NCI-H1105 treated with DMSO at 0.1 percent for 48 hours (cell line): ENCODE measurements at regions not wholly inside any gene's neighbourhood (a gene's known extent, or its start where the extent isn't known, plus 50 kb on each side); places are given as distances from the start of the nearest gene placed in this dataset.

Experiments
- DNase-seq: peaks from one replicate; lab custom pipeline; 2025; lab: John Stamatoyannopoulos, UW

DNA sequence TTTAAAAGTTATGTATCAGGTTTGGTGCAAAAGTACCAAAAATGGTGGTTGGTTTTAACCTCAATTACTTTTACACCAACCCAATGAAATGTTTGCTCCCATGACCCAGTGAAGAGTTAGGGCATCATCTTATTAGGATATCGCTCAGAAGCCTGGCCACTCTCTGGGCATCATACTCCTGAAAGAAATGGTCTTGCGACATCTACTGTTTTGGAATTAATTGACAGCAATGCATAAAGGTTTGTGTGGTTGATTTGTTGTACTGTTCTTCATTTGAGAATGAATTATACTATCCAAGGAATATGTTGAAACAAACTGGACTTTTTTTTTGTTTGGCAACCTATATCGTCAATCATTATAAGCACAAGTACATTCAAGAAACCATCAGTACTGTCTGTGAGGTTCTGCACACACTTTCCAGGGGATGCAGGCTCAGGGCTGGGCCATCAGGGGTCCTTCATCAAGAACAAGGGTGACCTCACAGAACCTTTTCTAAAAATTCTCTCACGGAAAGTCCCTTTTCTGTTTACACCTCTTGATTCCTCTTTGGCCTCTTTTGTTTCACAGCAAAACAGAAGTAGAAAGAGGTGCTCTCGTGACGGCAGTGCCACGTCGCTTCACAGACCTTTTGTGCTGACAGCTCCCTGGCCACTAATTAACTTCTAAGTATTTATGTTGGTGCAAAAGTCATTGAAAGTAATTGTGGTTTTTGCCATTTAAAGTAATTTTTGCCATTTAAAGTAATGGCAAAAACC lies 117.2 kb upstream of the KLF6 start:
- no peak for DNase-seq

DNA sequence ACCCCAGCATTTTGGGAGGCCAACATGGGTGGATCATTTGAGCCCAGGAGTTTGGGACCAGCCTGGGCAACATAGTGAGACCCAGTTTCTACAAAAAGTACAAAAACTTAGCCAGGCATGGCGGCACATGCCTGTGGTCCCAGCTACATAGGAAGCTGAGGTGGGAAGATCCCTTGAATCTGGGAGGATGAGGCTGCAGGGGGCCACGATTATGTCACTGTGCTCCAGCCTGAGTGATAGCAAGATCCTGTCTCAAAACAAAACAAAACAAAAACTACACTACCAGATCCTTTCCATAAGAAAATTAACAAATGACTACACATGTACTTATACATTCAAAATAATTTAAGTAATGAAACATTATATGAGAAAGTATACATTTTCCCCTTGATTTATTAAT lies 116.4 kb upstream of the KLF6 start:
- no peak for DNase-seq

DNA sequence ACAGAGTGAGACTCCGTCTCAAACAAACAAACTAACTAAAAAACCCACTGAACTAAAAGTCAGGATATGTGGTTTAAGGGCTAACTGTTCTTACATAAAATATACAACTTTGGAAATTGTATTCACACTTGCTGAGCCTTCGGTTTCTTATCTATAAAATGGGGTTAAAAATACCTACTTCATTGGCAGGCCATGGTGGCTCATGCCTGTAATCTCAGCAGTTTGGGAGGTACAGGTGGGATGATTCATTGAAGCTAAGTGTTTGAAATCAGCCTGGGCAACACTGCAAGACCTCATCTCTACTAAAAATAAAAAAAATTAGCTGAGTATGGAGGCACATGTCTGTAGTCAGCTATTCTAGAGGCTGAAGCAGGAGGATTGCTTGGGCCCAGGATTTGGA lies 115.4 kb upstream of the KLF6 start:
- DNase-seq = no peak

DNA sequence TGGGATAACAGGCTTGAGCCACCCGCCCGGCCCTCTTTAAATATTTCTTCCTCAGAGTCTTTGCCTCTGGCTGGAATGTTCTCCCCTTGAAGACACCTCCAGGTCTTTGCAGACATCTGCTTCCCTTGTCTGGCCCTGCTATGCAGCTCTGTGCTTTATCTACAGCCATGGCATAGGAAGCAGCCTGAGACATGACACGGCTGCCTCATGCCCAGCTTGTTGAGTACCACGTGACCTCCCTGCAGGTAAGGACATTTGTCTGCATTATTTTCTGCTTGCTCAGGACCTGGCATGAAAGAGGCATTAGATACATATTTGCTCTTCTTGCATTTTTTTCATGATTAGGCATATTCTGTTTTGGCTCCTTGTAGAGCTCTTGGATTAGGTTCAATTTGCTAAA lies 113.8 kb upstream of the KLF6 start:
- peak; percentile 9 for DNase-seq

DNA sequence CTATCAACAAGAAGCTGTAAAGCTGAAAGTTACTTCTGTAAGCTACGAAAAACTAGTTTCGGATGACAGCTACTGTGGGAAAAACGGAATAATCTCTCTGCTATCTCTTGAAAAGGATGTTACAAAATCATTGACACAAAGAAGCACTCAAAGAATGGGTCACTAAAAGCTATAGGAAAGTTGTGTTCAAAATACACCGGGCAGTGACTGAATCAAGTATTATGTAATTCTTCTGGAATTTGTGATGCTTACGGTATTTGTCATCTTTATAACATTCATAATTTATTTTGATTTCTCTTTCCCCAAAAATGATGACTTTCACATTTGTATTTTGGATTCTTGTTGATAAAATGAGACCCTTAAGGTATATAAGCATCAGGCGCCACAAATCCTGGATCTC lies 112.1 kb upstream of the KLF6 start:
- DNase-seq = no peak

DNA sequence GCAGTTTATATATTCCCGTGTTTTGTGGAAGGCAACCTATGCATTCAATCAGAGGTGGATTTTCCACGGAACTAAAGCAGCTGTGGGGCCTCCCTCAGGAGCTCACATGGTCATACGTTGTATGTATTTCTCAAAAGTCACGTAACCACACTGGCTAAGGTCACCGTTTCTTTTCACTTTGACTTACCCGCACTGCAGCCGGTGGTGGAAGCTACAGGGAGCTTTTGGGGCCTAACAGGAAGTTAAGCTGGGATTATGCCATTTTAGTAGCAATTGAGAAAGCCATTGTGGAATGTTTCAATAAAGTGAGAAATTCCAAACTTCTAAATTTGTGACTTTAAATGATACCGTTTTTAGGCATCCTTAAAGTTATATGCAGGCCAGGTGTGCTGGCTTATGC lies 111.2 kb upstream of the KLF6 start:
- no peak for DNase-seq

DNA sequence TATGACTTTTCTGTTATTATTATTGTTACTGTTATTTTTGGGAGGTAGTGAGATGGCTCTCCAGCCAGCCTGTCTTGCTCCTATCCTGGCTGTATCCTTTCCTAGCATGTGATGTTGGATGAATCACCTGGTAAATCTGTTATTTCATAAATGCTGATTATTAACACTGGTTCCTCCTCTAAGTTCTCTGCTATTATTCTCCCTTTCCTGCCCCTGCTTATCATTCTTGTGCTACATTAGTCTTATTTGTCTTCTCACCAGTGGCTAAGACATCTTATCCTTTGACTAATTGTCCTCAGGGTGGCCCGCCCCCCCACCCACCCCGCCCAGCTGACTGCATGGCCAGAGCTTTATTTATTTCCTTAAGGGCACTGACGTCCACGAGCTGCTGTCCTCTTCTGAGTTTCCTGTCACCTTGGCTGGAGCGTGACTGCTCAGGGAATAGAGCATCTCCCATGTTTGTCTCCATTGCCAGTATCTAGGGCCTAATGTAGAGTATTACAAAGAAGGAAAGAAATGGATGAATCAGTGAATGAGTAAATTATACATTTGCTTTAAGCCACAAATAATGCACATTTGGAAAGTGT lies 110.1 kb upstream of the KLF6 start:
- DNase-seq = no peak

DNA sequence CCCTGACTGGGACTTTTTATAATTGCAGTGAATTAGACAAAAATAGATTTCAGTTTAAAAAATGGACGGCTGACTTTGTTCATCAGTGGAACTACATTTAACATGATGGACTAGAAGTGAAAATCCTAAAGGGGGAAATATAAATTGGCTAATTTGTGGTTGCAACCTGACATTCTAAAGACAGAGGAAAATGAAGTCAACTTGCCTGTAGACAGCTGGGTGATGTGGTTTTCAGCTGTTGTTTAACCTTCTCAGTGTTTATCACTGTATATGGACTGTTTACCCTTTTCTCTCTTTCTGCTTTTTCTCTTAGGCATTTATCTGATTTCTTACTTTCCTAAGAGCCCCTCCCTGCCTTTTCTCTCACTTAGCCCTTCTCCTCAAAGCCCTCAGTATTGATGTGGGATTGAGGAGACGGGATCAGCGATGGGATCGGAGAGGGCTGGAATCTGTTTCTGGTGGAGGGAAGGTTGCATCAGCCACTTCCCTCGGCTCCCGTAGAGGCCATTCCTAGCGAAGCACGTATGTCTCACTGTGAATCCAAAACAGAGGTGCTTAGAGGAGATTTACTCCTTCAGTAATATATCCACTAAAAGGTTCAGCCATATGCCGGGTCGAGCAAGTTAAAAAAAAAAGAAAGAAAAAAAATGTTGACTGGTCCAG lies 109.0 kb upstream of the KLF6 start:
- no peak for DNase-seq

DNA sequence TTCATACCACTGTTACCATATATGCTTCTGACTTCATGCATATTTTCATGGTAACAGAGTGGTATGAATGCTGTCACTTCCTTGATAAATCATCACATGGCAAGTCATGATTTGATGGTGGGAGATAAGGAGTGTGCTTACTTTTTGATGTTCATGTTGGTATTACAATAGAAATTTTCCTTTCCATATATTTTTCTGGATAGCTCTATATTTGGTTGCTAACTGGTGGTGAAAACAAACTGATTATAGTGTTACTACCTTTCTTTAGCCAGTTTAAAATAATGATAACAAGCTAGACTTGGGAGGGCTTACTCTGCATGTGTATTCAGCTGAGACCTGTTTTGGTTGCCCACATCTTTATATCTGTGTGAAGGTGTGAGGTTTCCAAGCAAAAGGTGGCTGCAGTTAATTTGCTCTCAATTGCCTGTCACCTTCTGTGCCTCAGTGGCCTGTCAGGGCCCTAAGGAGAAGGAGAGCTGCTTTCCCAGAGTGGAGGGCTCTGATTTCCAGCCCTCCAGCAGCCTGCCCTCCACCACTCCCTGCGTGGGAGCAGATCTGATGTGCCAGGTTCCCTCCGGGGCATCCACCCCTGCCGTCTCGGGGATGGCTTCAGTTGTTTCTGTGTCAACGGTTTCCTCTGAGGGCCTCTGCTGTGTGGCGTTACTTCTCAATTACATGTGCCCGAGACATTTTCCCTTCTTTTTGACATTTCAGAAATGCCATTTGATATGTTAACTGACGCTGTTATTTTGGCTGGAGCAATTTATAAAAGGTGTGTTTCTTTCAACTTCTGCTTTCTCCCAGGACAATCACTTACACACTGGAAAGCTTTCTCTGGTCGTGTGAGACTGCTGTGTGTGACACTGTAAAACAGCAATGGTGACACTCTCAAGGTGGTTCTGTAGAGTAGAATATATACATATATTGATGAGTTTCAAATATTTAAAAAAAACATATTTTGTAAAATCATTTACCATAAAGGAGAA lies 107.7 kb upstream of the KLF6 start:
- DNase-seq = no peak

DNA sequence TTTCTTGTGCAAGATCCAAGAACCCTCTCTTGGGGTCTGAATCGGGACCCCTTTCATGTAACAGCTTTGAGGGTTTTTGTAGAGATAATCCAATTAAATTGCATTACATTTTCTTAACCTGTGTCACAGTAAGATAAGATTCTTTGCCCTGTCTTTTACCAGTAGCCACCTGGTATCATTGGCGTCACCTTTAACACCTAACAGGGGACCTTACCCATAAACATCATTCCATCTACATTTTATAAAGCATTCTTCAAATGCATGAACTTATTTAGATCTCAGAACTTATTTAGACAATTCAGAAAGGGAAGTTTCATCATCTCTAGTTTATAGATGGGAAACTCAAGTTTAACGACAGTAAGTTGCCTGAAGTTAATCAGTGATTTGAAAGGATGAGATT lies 106.4 kb upstream of the KLF6 start:
- no peak for DNase-seq

DNA sequence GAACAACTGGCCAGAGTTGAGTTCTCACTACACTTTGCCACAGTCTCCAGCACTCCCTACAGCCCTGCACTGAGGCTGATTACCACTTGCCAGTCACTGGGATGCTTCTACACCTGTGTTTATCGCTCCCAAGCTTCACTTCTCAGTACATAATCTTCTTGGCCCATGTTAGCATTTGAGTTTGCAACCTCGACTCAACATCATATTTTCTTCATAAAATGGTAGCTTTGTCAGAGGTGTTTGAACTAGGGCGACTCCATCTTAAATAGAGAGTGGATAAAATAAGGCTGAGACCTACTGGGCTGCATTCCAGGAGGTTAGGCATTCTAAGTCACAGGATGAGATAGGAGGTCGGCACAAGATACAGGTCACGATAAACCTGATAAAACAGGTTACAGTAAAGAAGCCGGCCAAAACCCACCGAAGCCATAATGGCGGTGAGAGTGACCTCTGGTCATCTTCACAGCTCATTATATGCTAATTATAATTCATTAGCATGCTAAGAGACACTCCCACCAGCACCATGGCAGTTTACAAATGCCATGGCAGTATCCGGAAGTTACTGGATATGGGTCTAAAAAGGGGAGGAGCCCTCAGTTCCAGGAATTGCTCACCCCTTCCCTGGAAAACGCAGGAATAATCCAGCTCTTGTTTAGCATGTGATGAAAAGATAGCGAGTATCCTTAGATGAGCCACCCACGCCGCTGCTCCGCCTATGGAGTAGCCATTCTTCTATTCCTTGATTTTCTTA lies 105.8 kb upstream of the KLF6 start:
- DNase-seq = no peak

DNA sequence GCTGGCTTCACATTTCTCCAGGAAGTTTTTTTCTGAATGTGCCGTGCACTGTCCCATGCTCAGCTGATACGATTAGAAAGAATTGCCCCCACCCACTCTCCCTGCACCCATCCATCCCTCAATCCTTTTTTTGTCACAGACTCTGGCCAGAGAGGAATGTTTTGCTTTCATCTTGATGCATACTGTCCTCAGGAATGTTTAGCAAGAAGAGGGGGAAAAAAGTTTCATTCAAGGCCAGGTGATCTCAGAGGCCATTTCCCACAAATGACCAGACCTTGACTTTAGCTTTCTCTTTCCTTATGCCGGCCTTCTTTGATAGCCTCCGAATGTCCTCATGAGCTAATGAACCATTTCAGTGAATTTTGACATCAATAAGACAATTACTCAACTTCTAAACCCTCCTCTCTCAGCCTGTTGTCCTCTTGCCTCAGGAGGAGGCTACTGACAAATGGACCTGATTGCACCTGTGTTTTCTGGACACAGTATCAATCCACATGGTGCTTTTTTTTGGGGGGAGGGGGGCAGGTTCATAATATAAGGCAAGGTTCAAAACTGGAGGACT lies 105.0 kb upstream of the KLF6 start:
- no peak for DNase-seq

DNA sequence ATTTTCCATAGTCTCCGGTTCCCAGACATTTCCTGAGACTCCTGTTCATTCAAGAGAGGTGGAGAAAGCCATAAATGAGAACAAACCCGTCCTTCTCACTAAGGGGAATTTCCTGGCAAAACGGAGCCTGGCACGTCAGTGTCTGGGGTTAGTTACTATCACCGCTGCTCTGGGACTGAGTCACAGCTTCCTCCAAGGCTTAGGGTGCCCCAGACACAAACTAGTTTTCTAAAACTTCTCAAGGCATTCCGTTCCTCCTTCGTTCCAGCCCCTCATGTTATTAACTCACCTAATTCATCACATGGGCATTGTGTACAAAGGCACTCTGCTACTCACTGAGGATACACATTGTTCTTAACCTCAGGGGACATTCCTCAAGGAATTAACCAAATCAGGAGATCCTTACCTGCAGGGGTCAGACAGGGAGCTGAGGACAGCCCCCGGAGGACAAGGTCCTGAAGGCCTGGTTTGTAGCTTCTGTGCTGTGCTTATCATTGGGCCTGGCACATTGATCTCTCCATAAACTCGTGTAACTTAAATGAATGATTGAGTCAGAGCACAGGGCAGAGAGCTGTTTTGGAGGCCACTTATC lies 103.0 kb upstream of the KLF6 start:
- no peak for DNase-seq

DNA sequence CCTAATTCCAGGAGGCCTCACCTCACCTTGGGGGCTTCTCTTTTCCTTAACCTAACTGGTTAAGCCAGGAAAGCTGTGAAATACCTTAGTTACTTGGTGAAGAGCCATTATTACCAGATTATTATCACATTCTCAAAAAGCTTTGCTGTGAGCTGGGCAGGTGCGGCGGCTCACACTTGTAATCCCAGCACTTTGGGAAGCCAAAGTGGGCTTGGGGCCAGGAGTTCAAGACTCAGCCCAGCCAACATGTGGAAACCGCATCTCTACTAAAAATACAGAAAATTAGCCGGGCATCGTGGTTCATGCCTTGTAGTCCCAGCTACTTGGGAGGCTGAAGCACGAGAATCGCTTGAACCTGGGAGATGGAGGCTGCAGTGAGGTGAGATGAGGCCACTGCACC lies 102.4 kb upstream of the KLF6 start:
- no peak for DNase-seq

DNA sequence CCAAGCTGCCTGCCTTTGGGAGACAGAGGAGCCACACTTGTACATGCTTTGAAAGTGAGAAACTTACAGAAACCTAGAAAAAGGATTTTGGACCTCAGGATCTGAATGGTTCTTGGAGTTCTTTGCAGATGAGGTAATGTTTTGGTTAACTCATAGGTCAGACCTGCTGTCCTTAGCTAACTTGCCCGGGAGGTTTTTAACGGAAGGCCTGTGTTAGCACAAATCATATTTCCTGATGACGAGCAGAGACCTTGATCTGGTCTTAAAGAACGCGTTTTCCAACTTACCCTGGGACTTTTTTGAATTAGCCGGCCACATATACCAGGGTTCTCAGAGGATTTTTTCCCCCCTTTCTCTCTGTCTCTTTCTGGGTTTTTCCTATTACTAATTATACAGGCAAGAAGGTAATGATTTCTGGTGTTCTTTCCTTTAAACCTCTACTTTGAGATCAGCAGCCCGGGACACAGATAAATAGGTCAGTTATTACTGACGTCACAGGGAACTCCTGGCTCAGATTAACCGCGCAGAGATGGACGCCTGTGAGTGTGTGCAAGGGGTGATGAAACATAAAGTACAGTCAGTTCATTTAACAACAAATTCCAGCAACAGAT lies 101.7 kb upstream of the KLF6 start:
- no peak for DNase-seq

DNA sequence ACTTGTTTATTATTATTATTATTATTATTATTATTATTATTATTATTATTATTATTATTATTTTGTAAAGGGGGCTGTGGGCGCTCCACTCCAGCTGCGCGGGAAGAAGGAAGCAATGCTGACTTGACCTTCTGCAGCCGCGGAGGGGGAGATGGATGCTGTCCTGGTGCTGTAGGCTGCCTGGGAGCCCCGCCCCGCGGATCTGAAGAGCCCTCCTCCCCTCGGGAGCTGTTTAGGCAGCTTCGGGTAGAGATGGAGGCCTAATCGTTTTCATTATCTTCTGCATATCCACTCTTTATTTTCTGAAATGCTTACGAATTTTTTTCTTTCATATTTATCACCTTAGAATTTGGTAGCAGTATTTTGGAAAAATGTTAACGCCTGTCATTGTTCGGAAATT lies 101.2 kb upstream of the KLF6 start:
- DNase-seq = no peak

DNA sequence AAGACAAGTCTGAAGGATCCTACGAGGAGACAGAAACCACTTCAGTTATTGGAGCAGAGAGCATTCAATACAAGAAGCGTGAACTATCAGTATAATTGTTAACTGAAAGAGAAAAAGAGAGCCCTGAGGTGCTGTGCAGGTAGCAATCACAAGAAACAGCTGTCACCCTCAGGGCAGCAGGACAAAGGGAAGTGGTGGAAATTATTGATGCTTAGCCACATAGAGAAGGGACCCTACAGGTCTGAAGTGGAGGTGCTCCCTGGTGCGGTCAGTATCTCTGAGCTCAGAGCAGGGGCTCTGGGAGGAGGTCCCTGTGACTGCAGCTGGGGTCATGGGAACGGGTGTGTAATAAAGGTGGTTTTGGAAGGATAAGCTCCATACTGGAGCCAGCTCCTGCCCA lies 97.8 kb upstream of the KLF6 start:
- DNase-seq = no peak

DNA sequence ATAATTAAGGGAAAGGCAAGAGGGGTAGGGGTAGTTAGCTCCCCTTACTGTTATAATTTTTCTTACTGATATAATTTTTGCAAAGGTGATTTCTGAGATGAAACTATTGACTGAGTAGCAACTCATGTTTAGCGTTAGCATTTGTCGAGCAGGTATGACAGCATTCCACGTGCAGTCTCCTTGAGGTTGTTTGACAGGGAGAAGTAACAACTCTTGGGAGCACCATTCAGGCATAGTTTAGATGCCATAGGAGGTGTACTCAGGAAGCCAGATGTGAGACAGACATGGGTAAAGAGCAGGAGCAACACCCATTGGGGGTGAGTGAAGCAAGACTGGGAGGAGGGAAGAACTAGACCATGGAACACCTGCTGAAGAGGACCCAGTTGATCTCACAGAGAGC lies 96.6 kb upstream of the KLF6 start:
- no peak for DNase-seq

DNA sequence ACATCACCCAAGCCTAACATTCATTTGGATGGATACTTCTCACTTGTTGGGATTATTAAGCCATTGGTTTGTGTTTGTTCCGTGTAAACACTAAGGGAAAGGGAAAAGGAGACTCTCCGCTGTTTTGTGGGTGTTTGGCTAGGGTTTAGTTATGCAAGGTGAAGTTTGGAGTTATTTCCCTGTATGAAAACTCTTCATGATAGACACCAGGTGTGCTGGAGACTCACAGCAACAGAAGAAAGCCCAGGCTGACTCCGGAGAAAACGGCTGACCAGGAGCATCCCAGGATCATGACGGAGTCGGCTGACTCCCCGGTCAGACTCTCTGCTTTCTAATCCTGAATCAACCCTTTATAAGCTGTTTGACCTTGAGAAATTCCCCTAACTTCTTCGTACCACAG lies 94.1 kb upstream of the KLF6 start:
- no peak for DNase-seq

DNA sequence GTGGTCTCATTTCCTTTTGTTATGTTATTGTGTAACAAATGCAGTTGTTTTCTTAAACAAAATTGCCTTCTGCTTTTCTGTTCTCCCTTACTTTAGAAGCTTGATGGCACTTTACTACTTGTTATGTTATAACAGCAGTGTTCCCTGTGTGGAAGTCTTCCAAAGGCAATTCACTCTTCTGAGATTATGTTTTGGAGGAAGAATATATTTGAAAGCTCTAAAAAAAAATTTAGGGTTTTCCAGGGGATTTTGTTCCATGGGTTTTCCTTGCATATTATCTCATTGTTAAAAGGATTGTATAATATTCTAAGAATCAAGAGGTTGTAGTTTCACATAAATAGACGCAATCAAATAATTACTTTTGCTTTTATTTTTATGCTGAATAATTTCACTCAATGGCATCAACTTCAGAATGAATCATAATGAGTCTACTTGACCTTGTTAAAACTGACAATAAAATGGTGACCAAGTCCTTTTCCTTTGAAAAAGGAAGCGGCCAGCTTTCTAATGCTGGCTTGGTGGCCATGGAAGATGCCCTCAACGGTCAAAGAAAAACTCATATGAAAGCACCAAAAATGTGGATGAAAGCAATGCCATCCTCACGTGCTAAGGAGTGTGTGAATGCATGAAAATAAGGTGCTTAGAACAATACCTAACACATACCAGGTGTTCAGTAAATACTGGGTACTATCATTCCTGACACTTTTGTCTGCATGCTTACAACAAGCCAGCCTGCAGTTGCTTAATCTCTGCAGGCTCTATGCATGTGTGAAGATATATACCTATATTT lies 92.4 kb upstream of the KLF6 start:
- DNase-seq = no peak
